HK-2 (cell line): ENCODE measurements at regions not wholly inside any gene's neighbourhood (a gene's known extent, or its start where the extent isn't known, plus 50 kb on each side); places are given as distances from the start of the nearest gene placed in this dataset.
"Not testable (repeated sequence)": the region's sequence is repeated elsewhere in the genome, so short reads cannot be mapped to it uniquely, and the experiment has no call there.

Experiments used
- DNase-seq: peaks from one replicate; pipeline ENCODE4 v3.0.0-alpha.2; 2018; ENCODE audit not compliant: unreplicated experiment

- DNase-seq: not testable (repeated sequence)
These were observed 85.4 kb upstream of the TMEM170B start for GRCh38 chr6:11452106-11452505.

GRCh38 chr6:11450037-11450436, 87.5 kb upstream of the TMEM170B start:
- no peak for DNase-seq

DNA sequence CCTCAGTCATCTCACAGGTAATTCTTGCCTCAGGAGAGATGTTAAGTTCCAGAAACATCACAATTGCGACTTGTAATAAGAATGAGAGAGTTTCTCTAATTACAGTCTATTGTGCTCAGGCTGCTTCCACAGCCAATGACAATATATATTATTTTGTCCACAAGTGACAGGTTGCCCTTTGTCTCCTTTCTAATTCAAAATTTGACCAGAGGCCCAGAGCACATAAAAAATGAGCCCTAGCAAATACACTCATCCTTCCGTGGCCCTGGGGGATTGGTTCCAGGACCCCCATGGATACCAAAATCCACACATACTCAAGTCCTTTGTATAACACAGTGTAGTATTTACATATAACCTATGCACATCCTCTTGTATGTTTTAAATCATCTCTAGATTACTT, 88.1 kb upstream of the TMEM170B start:
- no peak for DNase-seq

DNA sequence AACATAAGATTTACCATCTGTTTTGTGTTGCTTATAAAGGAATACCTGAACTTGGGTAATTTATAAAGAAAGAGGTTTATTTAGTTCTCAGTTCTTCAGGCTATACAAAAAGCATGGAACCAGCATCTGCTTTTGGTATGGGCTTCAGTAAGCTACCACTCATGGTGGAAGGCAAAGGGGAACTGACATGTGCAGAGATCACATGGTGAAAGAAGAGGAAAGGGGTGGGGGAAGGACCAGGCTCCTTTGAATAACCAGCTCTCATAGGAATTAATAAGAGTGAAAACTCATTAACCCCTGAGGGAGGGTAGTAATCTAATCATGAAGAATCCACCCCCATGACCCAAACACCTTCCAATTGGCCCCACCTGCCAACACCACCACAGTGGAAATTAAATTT, 89.5 kb upstream of the TMEM170B start:
- DNase-seq: no peak

DNA sequence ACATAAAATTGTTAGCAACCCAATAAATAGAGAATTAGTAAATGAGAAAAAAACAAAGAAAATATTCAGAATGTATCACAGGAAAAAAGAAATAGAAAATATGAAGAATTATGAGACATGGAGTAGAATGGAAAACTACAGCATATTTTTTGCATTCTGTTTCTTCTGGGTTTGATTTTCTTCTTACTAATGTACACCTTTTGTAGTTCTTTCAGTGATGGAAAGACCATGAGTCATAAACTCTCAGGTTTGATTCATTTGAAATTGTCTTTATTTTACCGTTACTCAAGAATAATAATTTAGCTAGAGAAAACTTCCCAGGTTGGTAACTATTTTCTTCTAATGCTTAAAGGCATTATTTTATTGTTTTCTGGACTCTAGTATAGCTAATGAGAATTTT, 90.3 kb upstream of the TMEM170B start:
- no peak for DNase-seq

GRCh38 chr6:11445146-11445545, 92.4 kb upstream of the TMEM170B start:
- no peak for DNase-seq

DNA sequence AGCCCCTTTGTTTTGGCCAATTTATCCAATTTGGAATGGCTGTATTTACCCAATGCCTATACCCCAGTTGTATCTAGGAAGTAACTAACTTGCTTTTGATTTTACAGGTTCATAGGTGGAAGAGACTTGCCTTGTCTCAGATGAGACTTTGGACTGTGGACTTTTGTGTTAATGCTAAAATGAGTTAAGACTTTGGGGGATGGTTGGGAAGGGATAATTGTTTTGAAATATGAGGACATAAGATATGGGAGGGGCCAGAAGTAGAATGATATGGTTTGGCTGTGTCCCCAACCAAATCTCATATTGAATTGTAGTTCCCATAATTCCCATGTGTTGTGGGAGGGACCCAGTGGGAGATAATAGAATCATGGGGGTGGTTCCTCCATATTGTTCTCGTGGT, 94.4 kb upstream of the TMEM170B start:
- not testable (repeated sequence) for DNase-seq

DNA sequence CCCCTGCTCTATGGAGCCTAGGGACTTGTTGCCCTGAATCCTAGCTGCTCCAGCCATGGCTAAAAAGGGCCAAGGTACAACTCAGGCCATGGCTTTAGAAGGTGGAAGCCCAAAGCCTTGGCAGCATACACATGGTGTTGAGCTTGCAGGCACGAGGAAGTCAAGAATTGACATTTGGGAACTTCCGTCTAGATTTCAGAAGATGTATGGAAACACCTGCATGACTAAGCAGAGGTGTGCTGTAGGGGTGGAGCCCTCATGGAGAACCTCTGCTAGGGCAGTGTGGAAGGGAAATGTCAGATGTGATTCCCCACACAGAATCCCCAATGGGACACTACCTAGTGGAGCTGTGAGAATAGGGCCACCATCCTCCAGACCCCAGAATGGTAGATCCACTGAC, 95.1 kb upstream of the TMEM170B start:
- DNase-seq: no peak

- DNase-seq: no peak
These were observed 97.7 kb upstream of the TMEM170B start for GRCh38 chr6:11439876-11440275.

DNA sequence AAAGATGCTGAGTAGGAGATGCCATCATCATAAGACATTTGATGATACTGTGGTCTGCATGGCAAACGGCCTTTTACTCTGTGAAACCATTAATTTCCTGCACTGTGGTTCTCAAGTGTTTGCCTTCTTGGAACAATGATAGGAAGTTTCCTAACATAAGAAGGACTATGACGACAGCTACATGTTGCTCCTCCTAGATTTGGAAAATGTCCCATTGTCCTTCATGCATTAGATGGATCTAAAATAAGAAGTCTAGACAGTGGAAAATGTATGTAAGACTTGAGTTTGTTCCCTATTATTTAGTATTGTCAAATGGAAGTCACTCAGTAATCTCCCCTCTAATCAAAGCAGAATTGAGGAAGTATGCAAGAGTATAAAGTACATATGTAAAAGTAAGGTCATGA, 98.5 kb upstream of the TMEM170B start:
- DNase-seq: no peak

DNA sequence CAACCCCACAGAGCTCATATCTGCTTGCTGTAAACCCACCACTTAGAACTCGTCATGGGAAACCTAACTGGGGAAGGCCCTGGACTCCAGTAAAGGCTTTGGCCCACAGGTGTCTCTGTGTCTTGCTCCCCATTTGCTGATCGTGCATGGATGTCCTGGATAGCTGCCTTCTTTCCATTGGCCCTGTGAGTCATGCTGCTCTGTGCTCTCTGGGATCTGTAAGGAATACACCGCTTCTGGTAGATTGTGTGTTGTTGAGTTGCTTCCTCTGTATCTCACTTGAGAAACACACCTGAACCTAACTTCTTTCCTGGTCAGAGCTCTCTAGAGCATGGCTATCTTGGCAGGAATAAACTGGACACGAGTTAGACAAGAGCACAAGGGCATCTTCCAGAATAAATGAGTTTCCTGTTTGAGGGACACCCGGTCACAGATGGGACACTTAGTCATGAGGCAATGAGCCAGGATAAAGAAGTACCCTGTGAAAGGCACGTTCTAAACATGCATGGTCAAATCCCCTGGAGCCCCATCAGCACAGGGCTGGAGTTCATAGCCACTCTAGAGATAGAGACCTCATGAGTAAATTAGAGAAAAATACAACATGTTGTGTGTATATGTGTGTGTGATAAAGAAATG, 99.6 kb upstream of the TMEM170B start:
- no peak for DNase-seq

- no peak for DNase-seq
These were observed 100.9 kb upstream of the TMEM170B start for GRCh38 chr6:11436508-11437096.

- no peak for DNase-seq
These were observed 102.8 kb upstream of the TMEM170B start for GRCh38 chr6:11434565-11435326.

GRCh38 chr6:11433860-11434259, 103.7 kb upstream of the TMEM170B start:
- DNase-seq: no peak

DNA sequence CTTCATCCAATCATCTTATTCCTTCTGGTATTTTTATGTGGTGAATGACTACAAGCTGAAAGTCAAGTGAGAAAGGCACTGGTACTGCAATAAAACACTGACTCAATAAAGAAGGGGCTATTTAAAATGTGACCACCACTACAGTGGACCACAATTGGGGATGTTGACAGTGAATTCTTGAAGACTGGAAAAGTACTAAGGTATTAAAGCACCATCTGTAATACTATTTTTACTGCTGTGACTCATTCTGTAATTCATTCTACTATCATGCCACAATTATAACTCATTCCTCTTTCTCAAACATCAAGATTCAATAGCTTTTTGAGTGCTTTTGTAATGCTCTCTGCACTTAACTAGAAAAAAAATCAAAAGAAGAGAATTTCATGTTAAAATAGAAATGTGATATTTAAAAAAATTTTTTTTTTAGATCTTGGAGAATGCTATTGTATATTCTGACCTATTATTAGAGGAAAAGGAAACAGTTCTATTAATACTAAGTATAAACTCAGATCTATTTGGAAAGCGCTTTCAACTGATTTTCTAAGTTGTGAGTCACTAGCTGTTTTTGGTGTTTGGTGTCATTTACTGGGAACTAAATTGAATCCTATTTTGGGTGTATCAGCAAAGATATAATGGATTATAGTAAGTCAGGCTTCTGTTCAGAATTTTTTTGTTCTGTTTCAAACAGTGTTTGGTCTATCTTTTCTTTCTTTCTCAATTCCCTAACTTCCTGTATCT, 104.7 kb upstream of the TMEM170B start:
- no peak for DNase-seq

GRCh38 chr6:11432091-11432490, 105.5 kb upstream of the TMEM170B start:
- DNase-seq: no peak

GRCh38 chr6:11431455-11431937, 106.1 kb upstream of the TMEM170B start:
- no peak for DNase-seq

DNA sequence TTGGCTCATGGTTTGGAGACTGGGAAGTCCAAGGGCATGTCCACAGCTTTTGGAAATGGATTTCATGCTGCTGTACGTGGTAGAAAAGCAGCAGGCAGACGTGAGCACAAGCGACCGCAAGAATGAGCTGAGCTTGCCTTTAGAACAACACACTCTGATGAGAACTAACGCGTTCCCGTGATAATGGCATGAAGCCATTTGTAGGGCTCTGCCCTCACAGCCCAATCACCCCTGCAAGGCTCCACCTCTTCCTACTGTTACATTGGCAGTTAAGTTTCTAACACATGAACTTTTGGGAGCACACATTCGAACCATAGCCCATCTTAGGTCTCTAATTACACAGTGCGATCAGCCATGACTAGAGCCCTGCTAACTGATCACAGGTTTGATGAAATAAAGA, 107.5 kb upstream of the TMEM170B start:
- DNase-seq: peak; percentile 67

DNA sequence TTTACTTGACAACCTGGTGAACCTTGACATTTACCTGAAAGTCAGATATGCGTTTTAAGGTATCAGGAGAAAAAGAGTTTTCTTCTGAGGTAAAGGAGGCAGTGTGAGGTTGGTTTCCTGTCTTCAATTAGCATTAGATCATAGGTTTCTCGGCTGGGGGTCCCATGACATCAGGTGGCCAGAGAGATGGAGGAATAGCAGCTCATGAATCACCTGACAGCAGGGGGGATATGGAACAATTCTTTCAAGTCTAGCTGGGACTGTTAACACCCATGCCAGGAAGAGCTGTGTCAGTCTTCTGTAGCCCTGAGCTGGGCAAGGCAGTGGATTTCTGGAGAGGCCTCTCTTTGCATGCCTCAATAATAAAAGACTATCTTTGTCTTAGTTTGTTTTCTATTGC, 108.0 kb upstream of the TMEM170B start:
- DNase-seq: peak; percentile 75

GRCh38 chr6:11428895-11429294, 108.7 kb upstream of the TMEM170B start:
- DNase-seq: peak; percentile 65

DNA sequence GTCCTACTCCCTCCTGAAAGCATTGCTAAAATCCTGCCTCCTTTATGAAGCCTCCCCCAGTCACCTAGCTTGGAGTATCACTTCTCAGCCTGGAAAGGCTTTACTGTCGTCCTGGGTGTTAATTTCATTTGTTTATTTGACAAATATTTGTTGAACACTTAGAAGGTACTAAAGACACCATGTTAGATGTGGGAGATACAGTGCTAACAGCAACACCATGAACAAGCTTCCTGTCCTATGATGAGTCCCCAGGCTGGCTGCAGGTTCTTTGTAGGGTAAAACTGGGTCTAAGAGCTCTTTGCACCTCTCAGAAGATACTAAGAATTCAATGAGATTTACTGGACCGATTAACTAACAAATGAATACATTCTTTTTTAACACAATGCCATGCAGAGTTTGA, 109.2 kb upstream of the TMEM170B start:
- no peak for DNase-seq

DNA sequence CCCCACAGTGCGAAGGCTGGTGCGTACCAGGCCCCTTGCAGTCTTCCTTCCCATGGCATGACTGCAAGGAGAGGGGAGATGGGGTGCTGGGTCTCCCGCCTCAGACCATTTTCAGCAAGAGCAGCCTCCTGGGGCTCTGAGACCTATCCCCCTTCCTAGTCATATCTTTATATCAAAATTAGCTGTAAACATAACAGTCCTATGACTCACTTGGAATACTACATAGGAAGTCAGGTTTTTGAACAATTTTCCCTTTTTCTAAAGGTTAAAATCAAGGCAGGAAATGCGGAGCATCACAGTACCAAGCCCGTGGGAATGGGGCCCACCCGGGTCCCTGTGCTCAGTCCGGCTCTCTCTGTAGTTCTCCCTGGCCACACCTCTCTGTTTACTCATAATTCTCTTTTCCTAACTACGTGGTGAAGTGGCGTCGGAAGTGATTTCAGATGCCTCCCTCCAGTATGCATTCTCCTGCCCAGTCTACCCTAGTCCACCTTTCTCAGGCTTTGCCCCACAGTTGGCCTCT, 109.8 kb upstream of the TMEM170B start:
- DNase-seq: peak; percentile 50
